ENCODE measurements at regions not wholly inside any gene's neighbourhood (a gene's known extent, or its start where the extent isn't known, plus 50 kb on each side); places are given as distances from the start of the nearest gene placed in this dataset.
"Not testable (repeated sequence)": the region's sequence is repeated elsewhere in the genome, so short reads cannot be mapped to it uniquely, and the experiment has no call there.

DNA sequence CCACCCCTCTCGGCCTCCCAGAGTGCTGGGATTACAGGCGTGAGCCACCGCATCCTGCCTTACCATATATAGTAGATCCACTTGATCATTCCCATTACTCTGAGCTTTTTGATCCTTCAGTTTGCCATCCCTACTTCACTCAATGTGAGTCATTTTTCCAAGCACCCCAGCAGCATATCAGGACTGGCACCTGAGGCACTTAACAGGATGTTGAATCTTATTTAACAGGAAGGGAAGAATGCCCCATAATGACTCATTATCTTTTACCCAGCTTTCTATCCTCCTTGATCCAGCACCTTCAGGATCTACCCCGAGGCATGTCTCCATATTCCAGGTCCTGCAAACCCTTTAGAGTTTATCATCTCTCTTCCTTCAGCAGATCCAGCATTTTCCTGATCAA is 84.9 kb upstream of the CMKLR1 start:
- DNase-seq (ENCODE audit: low read depth) = peak; percentile 82

DNA sequence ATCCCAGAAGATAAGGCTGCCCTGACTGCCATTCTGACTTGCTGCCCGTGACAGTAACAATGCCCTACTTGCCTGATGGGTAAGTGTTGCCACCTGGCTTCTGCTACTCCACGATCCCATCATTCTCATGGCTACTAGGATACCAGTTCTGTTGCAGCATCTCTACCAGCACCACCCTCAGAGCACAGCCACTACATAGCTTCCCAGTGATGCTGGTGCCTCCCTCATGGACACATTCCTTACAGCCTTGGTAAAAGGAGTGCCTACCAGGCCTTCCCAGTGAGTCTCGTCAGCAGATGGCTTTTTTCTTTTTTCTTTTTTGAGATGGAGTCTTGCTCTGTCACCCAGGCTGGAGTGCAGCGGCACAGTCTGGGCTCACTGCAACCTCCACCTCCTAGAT is 84.4 kb upstream of the CMKLR1 start:
- no peak for DNase-seq (ENCODE audit: low read depth)

DNA sequence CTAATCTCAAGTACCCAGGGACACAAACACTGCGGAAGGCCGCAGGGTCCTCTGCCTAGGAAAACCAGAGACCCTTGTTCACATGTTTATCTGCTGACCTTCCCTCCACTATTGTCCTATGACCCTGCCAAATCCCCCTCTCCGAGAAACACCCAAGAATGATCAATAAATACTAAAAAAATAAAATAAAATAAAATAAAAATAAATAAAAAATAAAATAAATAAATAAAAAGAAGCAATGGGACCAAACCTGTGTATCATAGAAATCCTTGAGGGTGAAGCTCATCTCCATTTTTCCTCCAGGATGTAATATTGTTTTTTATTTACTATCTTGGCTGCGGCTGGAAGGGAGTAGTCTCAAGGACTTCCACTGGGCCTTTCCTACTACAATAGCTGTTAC is 82.0 kb upstream of the CMKLR1 start:
- not testable (repeated sequence) for DNase-seq (ENCODE audit: low read depth)

DNA sequence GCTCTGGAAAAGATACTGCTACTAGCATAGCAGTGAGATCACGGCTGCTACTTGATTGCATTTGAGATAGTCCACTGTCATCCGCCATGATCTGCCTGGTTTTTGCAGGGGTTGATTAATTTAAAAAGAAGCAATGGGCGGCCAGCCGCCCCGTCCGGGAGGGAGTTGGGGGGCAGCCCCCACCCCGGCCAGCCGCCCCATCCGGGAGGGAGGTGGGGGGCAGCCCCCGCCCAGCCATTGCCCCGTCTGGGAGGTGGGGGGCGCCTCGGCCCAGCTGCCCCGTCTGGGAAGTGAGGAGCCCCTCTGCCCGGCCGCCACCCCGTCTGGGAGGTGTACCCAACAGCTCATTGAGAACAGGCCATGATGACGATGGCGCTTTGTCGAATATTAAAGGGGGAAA is 81.3 kb upstream of the CMKLR1 start:
- not testable (repeated sequence) for DNase-seq (ENCODE audit: low read depth)

DNA sequence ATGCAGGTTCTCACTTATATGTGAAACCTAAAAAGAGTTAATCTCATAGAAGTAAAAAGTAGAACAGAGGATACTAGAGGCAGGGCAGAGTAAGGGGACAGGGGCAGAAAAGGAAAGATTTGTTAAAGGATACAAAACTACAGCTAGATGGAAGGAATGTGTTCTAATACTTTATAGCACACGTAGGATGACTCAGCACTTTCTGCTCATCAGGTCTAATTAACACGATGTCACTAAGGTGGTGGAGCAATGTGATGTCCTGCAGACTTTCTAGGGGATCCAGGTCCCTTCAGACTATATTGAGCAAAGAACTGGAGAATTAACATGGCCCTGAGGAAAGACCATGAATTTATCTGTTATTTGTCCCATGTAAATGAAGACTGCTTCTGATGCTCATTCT is 80.8 kb upstream of the CMKLR1 start:
- peak; percentile 25 for DNase-seq (ENCODE audit: low read depth)

DNA sequence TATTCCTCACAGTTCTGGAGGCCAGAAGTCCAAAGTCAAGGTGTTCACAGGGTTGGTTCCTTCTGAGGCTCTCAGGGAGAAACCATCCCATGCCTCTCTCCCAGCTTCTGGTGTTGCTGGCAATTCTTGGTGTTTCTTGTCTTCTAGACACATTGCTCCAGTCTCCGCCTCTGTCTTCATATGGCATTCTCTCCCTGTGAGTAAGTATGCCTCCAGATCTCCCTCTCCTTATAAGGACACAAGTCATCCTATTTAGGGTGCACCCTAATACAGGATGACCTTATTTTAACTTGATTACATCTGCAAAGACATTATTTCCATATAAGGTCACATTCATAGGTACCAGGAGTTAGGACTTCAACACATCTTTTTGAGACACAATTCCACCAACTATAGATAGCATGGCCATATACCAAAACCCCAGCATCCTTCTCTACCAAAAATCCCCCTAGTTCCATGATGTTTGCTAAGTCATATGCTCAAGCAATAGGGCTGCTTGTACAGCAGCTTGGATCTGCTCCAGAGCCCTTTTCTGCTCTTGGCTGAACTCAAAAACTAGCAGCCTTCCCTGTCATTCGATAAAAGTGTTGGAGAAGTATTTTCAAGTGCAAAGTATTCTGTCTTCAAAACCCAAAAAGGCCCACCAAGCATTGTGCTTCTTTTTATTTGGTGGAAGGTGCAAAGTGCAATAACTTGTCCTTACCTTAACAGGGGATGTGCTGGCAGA is 79.2 kb upstream of the CMKLR1 start:
- peak; percentile 72 for DNase-seq (ENCODE audit: low read depth)

DNA sequence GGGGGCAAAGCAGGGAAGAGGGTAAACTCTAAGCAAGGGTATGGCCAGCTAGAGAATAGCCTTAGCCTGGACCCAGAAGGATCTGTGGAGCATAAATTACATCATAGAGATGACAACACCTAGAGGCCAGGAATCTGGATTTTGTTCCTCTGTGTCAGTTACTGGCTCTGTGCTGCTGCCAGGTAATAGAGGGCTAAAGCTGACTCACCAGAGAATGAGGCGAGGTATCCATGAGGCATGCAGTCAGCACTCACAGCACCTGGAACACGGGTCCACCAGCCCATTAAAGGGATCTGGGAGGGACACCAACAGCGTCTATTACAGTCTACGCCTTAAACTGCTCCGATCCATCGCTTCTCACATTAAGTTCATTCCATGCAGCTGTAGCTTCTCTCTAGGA is 74.9 kb upstream of the CMKLR1 start:
- no peak for DNase-seq (ENCODE audit: low read depth)

DNA sequence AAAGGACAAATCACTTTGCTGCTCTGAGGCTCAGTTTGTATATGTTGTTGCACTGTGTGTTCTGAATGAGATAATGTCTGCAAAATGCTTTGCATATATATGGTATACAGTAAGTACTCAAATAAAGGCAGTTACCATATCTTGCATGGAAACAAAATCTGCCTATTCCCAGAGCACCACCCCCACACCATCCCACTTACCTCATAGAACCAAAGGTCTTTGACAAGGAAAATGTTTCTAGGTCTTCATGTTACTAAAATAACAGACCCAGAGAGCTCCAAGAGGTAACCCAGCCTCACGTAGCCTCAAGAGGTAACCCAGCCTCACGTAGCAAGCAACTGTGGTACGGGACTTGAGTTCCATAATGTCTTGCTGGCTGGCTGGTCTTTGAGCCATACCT is 71.6 kb upstream of the CMKLR1 start:
- no peak for DNase-seq (ENCODE audit: low read depth)

DNA sequence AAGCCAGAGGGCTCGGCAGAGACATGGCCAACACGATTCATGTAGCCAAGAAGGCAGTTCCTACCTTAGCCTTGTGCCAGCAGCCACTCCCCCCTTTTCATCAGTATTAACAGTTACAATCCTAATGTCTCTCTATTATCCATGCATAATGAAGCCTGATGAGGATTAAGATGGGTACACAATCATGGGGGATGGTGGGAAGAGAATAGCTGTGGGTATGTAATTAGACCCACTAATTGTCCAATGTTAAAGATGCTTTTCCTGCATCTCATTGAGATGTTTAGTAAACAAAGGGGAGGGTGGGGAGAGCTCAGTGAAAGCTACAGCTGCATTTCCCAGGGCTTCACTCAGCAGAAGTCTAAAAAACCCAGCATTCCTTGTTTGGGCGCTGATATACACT is 70.4 kb upstream of the CMKLR1 start:
- no peak for DNase-seq (ENCODE audit: low read depth)

DNA sequence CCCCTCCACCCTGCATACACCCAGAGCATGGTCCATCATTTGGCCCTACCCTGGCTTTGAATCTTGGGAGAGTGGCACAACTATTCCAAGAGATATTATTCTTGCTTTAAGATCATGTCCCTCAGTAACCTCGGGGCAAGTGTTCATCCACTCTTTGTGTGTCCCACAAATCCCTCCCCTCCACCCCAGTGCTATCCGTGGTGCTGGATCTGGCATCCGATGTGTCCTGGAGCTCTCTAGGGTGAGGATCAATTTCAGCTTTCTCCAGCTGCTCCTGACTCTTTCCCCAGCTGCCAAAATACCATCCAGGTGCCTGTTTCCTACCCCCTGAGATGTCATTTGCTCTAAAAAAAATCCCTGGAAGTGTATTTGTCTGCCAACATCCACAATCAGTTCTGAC is 64.8 kb upstream of the CMKLR1 start:
- peak; percentile 47 for DNase-seq (ENCODE audit: low read depth)

DNA sequence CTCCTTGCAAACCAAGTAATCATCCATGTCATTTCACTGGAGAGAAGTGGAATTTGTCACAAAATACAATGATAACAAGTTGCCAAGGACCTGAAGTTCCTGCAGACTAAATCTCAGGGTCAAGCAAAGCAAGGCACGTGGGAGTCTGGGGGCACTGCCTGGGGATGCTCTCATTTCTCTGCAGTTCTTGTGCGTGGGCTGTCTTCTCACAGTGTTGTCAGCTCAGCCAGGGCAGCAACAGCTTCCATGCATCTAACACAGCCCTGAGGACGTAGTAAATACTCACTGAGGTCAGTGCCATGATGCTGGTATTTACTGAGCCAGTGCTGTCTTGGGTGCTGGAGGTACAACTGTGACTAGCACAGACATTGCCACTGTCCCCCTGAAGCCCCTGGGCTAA is 62.9 kb upstream of the CMKLR1 start:
- DNase-seq (ENCODE audit: low read depth) = no peak

DNA sequence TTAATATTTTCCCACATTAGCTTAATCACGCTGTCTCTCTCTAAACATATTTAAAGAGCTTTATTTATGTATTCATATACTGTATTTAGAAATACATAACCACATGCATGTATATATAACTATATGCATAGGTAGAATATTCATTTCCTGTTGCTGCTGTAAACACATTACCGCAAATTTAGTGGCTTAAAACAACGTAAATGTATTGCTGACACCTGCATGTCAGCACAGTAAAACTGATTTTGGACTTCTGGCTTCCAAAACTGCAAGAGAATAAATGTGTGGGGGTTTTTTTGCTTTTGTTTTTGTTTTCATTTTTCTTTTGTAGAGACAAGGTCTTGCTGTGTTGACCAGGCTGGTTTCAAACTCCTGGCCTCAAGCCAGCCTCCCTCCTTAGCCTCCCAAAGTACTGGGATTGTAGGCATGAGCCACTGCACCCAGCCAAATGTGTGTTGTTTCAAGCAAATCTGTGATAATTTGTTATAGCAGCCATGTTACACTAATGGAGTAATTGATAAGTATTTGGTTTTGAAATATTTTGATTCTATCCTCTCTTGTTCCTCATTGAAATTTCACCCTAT is 61.9 kb upstream of the CMKLR1 start:
- DNase-seq (ENCODE audit: low read depth) = no peak

DNA sequence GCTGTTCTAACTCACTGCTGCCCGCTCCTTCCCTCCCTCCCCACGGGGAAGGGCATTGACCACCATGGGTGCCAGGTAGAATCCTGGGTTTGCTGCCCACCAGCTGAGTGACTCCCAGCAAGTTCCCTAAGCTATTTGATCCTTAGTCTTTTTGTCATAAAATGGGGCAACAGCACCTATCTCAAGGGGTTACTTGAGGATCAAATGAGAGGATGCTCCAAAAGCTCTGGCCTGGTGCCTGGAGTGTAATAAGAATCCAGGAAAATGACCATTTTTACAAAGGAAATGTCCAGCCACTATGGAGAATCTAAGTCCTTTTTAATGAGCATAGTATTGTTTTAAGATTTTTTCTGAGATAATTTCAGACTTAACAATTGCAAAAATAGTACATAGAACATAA is 61.4 kb upstream of the CMKLR1 start:
- no peak for DNase-seq (ENCODE audit: low read depth)

DNA sequence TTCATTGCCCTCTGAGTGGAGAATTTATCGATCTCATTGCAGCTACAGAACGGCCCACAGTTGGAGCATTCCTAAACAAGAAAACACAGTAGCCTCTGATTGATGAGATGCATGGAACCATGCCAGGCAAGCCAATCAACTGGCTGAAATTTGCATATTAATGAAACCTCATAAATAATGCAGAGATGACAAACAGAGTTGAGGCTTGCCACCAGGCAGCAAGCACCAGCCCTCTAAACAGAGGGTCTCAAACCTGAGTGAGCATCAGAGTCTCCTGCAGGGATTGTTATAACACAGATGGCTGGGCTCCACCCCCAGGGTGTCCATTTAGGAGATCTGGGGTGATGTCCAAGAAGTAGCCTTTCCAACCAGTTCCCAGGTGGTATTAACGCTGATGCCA is 60.9 kb upstream of the CMKLR1 start:
- no peak for DNase-seq (ENCODE audit: low read depth)

DNA sequence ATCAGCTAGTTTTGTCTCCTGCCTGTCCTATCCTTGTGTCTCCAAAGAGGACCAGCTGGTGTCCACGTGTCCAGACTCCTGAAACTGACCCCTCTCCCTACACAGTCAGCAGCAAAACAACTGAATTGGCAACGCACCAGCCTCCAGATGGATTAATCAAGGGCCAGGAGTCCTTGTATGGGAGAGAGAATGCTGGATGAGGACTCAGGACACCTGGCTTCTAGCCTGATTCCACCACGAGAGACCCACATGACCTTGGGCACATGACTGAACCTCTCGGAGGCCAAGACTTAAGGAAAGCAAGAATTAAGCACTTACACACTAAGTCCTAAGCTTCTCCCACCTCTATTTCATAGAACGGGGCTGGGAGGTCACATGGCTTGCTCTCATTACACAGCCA is 60.4 kb upstream of the CMKLR1 start:
- DNase-seq (ENCODE audit: low read depth) = peak; percentile 82

DNA sequence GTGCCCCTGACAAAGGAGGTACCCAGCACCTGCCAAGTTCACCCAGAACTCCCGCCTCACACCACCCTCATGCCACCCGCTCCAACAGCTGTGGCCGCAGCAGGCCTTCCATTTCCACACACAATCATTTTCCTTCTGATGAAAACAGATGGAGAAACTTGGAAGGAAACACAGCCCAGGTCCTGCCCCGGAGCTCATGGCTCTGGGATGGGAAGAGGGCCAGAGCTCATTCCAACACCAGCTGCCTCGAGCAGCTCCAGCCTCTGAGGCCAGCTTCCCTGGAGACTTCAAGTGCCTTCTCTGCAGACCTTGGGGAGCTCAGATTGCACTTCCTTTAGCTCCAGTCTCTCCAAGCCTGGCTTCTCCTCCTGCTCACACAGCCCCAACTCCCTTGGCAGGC is 55.1 kb upstream of the CMKLR1 start:
- peak; percentile 90 for DNase-seq (ENCODE audit: low read depth)

DNA sequence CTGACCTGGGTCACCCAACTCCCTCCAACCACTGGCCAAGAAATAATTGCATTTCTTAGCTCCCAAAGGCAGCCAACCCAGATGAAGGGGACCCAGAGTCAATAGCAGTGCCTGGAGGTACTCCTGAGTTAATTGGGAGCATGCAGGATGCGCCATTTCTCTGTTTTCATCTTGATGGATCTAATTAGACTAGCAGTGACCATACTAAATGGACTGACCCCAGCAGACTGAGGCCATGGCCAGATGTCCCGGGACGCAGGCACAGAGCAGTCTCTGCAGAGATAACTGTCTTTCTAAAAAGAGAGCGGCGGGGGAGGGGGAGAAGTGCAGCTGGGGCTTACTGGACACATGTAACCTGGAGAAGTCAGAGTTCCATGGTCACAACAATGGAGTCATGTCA is 53.2 kb upstream of the CMKLR1 start:
- peak; percentile 37 for DNase-seq (ENCODE audit: low read depth)

DNA sequence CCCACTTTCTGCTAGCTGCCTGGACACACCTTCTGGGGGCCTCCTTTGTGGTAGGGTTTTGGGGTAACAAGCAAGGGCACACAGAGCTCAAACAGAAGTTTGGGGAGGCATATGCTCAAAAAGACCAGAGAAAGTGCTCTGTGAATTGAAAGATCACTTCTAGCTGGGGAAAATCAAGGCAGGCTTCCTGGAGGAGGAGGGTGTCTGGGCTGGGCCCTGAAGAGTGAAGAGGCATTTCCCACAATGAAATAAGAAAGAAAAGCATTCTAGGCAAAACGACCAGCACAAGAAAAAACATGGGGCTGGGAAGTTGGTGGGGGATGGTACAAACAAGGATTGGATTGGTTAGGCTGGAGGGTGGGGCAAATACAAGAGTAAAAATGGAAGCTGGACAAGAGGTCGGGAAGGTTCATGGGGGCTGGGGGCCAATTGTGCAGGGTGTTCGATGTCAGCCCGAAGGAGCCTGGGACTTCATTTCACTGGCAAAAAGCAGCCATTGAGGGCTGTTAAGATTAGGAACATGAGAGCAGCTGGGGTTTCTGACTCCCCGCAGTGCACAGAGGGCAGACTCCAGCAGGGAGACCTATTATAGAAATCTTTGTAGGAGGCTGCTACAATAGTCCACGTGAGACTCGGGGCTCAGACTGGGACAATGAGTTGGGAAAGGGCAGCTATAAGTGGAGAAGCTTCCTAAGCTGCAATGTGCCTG is 51.5 kb upstream of the CMKLR1 start:
- no peak for DNase-seq (ENCODE audit: low read depth)

DNA sequence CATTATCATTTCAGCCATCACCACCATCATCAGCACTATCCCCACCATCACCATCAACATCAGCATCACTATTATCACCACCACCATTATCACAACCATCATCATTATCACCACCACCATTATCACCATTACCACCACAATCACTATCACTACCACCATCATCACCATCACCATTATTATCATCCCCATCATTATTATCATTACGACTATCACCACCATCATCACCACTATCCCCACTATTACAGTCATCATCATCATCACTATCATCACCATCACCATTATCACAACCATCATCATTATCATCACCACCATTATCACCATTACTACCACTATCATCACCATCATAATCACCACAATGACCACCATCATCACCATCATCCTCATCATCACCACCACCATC is 50.4 kb upstream of the CMKLR1 start:
- DNase-seq (ENCODE audit: low read depth) = no peak
